KMS-11 (cell line): ENCODE measurements at regions not wholly inside any gene's neighbourhood (a gene's known extent, or its start where the extent isn't known, plus 50 kb on each side); places are given as distances from the start of the nearest gene placed in this dataset.

Source experiments
- H2AFZ ChIP-seq: fragments of 200-600 bp; sonication (generic); 2 replicates; pipeline ENCODE4 v1.6.1; 2016; ENCODE audit warnings: antibody characterized with exemption, mixed run types, low read depth
- H3K27ac ChIP-seq: fragments of 200-600 bp; sonication (generic); 2 replicates; pipeline ENCODE4 v1.6.1; 2016; ENCODE audit warnings: mild to moderate bottlenecking, mixed run types
- H3K27me3 ChIP-seq: fragments of 200-600 bp; sonication (generic); 2 replicates; pipeline ENCODE4 v1.6.1; 2017; ENCODE audit warnings: mild to moderate bottlenecking, low read depth, mixed run types, moderate library complexity; ENCODE audit not compliant: insufficient read depth
- H3K36me3 ChIP-seq: fragments of 200-600 bp; sonication (generic); 2 replicates; pipeline ENCODE4 v1.6.1; 2017; ENCODE audit warnings: mild to moderate bottlenecking, mixed run types; ENCODE audit not compliant: insufficient read depth
- H3K4me1 ChIP-seq: fragments of 200-600 bp; sonication (generic); 2 replicates; pipeline ENCODE4 v1.6.1; 2016; ENCODE audit warnings: mild to moderate bottlenecking, low read depth, mixed run types; ENCODE audit not compliant: poor library complexity, severe bottlenecking
- H3K4me2 ChIP-seq: fragments of 200-600 bp; sonication (generic); 2 replicates; pipeline ENCODE4 v1.7.0; 2016; ENCODE audit warnings: mild to moderate bottlenecking, mixed run types
- H3K4me3 ChIP-seq: fragments of 200-600 bp; sonication (generic); IDR thresholded peaks from 2 replicates; pipeline ENCODE4 v1.6.1; 2017; ENCODE audit warnings: low read depth, low read length, mixed read lengths; ENCODE audit not compliant: insufficient read depth
- H3K79me2 ChIP-seq: fragments of 200-600 bp; sonication (generic); 2 replicates; pipeline ENCODE4 v1.6.1; 2016; ENCODE audit warnings: low read depth, mixed run types; ENCODE audit not compliant: insufficient read depth
- H3K9ac ChIP-seq: fragments of 200-600 bp; sonication (generic); 2 replicates; pipeline ENCODE4 v1.6.1; 2016; ENCODE audit warnings: mild to moderate bottlenecking, mixed run types
- H4K20me1 ChIP-seq: fragments of 200-600 bp; sonication (generic); 2 replicates; pipeline ENCODE4 v1.6.1; 2016; ENCODE audit warnings: mild to moderate bottlenecking, mixed run types; ENCODE audit not compliant: insufficient read depth
- CTCF ChIP-seq: fragments of 200-600 bp; sonication (generic); conservative IDR thresholded peaks from 2 replicates; pipeline ENCODE4 v1.6.1; 2017; ENCODE audit warnings: low read depth, mild to moderate bottlenecking, antibody characterized with exemption, low read length, moderate library complexity, mixed read lengths

DNA sequence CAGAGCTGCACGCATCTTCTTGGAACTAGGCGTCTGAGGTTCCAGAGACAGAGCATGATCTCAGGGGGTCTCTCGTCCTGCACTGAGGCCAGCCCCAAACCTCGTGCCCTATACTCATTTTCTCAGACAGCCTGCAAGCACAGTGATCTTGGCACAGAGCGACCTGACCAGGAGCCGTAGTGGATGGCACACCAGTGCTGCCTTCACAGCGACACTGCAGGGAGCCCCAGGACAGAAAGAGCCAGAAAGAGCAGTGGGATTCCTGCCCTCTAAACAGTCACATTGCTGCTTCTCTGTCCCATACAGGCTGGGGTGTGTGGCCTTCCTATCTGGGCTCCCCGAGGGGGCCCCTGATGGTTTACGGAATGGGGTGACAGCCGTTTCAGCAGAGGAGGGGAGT lies 131.0 kb downstream of the RBFOX3 start:
- Histone ChIP-seq H3K27me3 (peaks cover 90% of the 10 kb centered on the region), H3K9ac (no peak overlapping the region), H3K27ac (no peak overlapping the region), H3K4me2 (no peak overlapping the region), H2AFZ (no peak overlapping the region), H3K4me3 (no peak overlapping the region), H3K4me1 (no peaks in the 10 kb centered on the region), H3K79me2 (no peaks in the 10 kb centered on the region), H3K36me3 (no peaks in the 10 kb centered on the region), H4K20me1 (no peaks in the 10 kb centered on the region)
- TF ChIP-seq CTCF, result no peak

GRCh38 chr17:79478841-79479240 lies 132.0 kb downstream of the RBFOX3 start:
- Histone ChIP-seq H3K4me2 (no peak overlapping the region), H4K20me1 (no peaks in the 10 kb centered on the region), H3K4me3 (no peak overlapping the region), H3K79me2 (no peaks in the 10 kb centered on the region), H3K27ac (no peak overlapping the region), H3K4me1 (no peaks in the 10 kb centered on the region), H3K36me3 (no peaks in the 10 kb centered on the region), H2AFZ (no peak overlapping the region), H3K27me3 (peaks cover 91% of the 10 kb centered on the region), H3K9ac (no peak overlapping the region)
- TF ChIP-seq CTCF, result no peak

DNA sequence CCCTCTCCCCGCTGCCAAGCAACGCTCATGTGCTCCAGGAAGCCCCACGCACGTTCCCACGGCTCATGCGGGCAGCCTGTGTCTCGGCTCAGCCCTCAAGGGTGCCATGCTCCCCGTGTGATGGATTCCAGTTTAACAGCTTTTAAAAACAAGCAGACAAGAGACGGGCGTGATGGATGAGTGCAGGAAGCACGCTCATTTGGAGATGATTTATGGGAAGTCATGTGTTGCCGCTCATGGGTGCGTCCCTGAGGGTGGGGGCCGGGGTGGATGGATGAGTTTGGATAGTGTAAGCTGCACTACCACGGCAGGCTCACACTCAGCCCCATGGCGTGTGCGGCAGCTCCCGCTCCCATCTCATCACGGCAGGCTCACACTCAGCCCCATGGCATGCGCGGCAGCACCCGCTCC lies 132.8 kb downstream of the RBFOX3 start:
- Histone ChIP-seq H3K27ac (no peak overlapping the region), H3K4me1 (no peaks in the 10 kb centered on the region)

DNA sequence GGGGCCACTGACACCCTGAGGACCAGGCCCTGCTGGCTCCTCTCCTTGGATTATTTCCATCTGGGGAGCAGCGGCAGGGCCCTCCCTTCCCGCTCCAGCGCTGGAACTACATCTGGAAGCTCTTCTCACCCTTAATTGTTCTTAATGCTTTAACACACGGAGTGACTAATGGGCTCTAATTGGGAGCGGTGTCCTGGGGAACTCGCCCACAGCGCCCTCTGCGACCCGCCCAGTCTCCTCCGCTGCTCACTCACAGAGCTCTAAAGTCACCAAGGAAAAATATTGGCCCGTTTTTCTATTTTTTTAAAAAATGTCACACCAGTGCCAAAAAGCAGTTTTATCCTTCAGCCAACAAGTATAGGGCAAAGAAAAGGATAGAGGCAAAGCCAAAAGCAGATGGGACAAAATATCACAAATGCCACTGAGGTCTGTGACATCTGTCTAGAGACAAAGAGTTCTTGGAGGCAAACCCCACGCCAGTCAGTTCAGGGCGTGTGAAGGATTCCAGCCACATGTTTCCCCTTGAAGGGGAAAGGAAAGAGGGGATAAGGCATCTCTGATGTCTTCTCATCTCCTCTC lies 134.7 kb downstream of the RBFOX3 start:
- TF ChIP-seq CTCF, result no peak
- Histone ChIP-seq H3K4me1 (no peaks in the 10 kb centered on the region), H3K27me3 (peaks cover 97% of the 10 kb centered on the region), H3K9ac (no peak overlapping the region), H3K79me2 (no peaks in the 10 kb centered on the region), H3K4me2 (no peak overlapping the region), H3K4me3 (no peak overlapping the region), H3K36me3 (no peaks in the 10 kb centered on the region), H4K20me1 (no peaks in the 10 kb centered on the region), H3K27ac (no peak overlapping the region), H2AFZ (no peak overlapping the region)

More for the DNA sequence above, 132.8 kb downstream of the RBFOX3 start:
- H3K27me3 ChIP-seq, result peaks cover 95% of the 10 kb centered on the region
- no peaks in the 10 kb centered on the region for H3K36me3 ChIP-seq
- no peaks in the 10 kb centered on the region for H3K79me2 ChIP-seq
- no peak overlapping the region for H3K9ac ChIP-seq
- H3K4me2 ChIP-seq, result no peak overlapping the region
- no peak overlapping the region for H2AFZ ChIP-seq
- no peak overlapping the region for H3K4me3 ChIP-seq
- no peaks in the 10 kb centered on the region for H4K20me1 ChIP-seq
- TF ChIP-seq CTCF, result no peak
